ENCODE measurements at regions not wholly inside any gene's neighbourhood (a gene's known extent, or its start where the extent isn't known, plus 50 kb on each side); places are given as distances from the start of the nearest gene placed in this dataset.

DNA sequence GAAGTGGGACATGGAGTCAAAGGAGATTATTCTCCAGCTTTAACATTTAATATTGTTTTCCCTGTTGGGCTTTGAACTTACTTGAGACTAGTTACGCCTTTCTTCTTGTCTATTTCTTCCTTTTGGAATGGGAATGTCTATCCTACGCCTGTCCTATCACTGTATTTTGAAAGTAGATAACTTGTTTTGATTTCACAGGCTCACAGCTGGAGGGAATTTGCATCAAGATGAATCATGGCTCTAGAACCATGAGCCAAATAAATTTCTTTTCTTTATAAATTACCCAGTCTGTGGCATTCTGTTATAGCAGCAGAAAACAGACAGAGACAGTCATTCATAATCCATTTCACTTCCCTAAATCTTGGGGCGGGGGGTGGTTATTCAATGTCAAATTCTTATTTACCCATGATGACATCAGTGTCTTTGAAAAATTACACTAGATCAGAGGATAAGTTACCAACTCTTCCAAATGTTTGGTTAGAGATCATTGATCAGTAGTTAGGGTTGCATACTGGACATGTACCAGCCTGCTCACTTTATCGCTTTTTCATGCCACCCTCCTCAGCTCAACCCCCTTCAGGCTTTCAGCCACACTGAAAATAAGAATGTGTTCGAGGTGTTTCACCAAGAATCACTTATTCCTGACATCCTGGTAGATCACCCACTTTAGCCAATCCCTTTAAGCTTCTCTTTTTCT lies 419.6 kb upstream of the PIK3R1 start:
- Histone ChIP-seq H3K9me3 (ENCODE audit: control insufficient read depth, low read depth, low read length) (no peaks in the 10 kb centered on the region), H3K79me1 (ENCODE audit: insufficient read depth, low read depth, low read length, poor library complexity, severe bottlenecking) (no peaks in the 10 kb centered on the region), H3K27ac (ENCODE audit: insufficient read length, low read depth, low read length) (no peak overlapping the region), H3K14ac (ENCODE audit: insufficient read depth, low read length) (no peak overlapping the region), H3K9ac (ENCODE audit: extremely low read depth, insufficient read length, low read length) (no peak overlapping the region), H3K23ac (ENCODE audit: insufficient read length, low read depth, low read length) (no peak overlapping the region), H2BK15ac (ENCODE audit: low read depth, low read length) (no peak overlapping the region), H3K4me1 (ENCODE audit: insufficient read depth, low read length) (no peaks in the 10 kb centered on the region), H2BK20ac (ENCODE audit: low read depth, low read length, poor library complexity, severe bottlenecking) (no peak overlapping the region), H2BK12ac (ENCODE audit: insufficient read length, low read depth, low read length) (no peak overlapping the region), H4K20me1 (ENCODE audit: control insufficient read depth, insufficient read depth, insufficient read length) (no peaks in the 10 kb centered on the region), H3T11ph (ENCODE audit: low read length) (no peak overlapping the region), H2AFZ (ENCODE audit: low read length) (no peak overlapping the region), H4K91ac (ENCODE audit: insufficient read length, low read depth, low read length) (no peak overlapping the region), H4K8ac (replicated peaks; ENCODE audit: insufficient read length, low read depth, low read length) (no peak overlapping the region), H3K79me2 (ENCODE audit: insufficient read depth, low read length) (no peaks in the 10 kb centered on the region), H3K27me3 (ENCODE audit: insufficient read depth, low read length) (no peaks in the 10 kb centered on the region), H3K4ac (ENCODE audit: low read depth, low read length) (no peak overlapping the region), H2BK120ac (ENCODE audit: low read depth, low read length, poor library complexity, severe bottlenecking) (no peak overlapping the region), H3K18ac (ENCODE audit: insufficient read length, low read depth, low read length) (no peak overlapping the region), H3K56ac (ENCODE audit: insufficient read length, low read depth, low read length) (no peak overlapping the region), H3K4me2 (ENCODE audit: insufficient read depth, insufficient read length, low read length) (no peak overlapping the region), H3K23me2 (ENCODE audit: insufficient read length, low read depth, low read length, poor library complexity, severe bottlenecking) (no peaks in the 10 kb centered on the region), H2AK5ac (ENCODE audit: insufficient read length, low read length) (no peak overlapping the region), H4K5ac (ENCODE audit: insufficient read length, low read depth, low read length) (no peak overlapping the region), H2BK5ac (ENCODE audit: insufficient read length, low read length) (no peak overlapping the region)
- H3K4me1 Mint-ChIP-seq, result peaks cover 2 to 8% of the 10 kb centered on the region in 2 experiments; a peak in 2 of 4 replicates
- DNase-seq, result no peak
- H3K4me3 Mint-ChIP-seq, result no peak overlapping the region
- H3K27me3 Mint-ChIP-seq (ENCODE audit: low read depth), result no peaks in the 10 kb centered on the region
- no CpG with 5 or more reads among the region's 5 CpGs for WGBS (ENCODE audit: extremely low coverage, insufficient read length, low lambda C conversion rate)
- H3K36me3 Mint-ChIP-seq (ENCODE audit: insufficient read depth in 1 of 3, low read depth in 3 of 3), result peaks cover 17 to 26% (median 20%) of the 10 kb centered on the region in 3 experiments
- peaks cover 15 to 17% of the 10 kb centered on the region in 2 experiments for H3K9me3 Mint-ChIP-seq
- no peak overlapping the region for H3K27ac Mint-ChIP-seq
- TF ChIP-seq, protein P1, sequence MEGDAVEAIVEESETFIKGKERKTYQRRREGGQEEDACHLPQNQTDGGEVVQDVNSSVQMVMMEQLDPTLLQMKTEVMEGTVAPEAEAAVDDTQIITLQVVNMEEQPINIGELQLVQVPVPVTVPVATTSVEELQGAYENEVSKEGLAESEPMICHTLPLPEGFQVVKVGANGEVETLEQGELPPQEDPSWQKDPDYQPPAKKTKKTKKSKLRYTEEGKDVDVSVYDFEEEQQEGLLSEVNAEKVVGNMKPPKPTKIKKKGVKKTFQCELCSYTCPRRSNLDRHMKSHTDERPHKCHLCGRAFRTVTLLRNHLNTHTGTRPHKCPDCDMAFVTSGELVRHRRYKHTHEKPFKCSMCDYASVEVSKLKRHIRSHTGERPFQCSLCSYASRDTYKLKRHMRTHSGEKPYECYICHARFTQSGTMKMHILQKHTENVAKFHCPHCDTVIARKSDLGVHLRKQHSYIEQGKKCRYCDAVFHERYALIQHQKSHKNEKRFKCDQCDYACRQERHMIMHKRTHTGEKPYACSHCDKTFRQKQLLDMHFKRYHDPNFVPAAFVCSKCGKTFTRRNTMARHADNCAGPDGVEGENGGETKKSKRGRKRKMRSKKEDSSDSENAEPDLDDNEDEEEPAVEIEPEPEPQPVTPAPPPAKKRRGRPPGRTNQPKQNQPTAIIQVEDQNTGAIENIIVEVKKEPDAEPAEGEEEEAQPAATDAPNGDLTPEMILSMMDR (conservative IDR thresholded peaks at IDR 0.05), result no peak
